Esophagus squamous epithelium (tissue), 5 donors: ENCODE measurements at regions not wholly inside any gene's neighbourhood (a gene's known extent, or its start where the extent isn't known, plus 50 kb on each side); places are given as distances from the start of the nearest gene placed in this dataset.

Experiments used
- DNase-seq: peaks from one replicate; lab custom pipeline; 2025; lab: John Stamatoyannopoulos, UW
- H3K27ac ChIP-seq, 4 donors: fragments of 200-600 bp; sonication (generic); one replicate each; pipeline ENCODE4 v1.5.1; 2016 to 2019; ENCODE audit warnings: mild to moderate bottlenecking in 1 of 4
- H3K27me3 ChIP-seq, 4 donors: fragments of 200-600 bp; sonication (generic); 1 replicate in 3 of 4; 2 replicates in 1 of 4; pipeline versions ENCODE4 v1.5.1 to v1.6.0; 2017 to 2021; ENCODE audit warnings: antibody characterized with exemption in 1 of 4
- H3K36me3 ChIP-seq, 3 donors: fragments of 200-600 bp; sonication (generic); one replicate each; pipeline ENCODE4 v1.5.1; 2016 to 2019
- H3K4me1 ChIP-seq, 3 donors: fragments of 200-600 bp; sonication (generic); one replicate each; pipeline ENCODE4 v1.5.1; 2017 to 2019
- H3K4me3 ChIP-seq, 4 donors: fragments of 200-600 bp; sonication (generic); 1 replicate in 3 of 4; 2 replicates in 1 of 4; pipeline ENCODE4 v1.5.1; 2016 to 2019; ENCODE audit warnings: mild to moderate bottlenecking in 2 of 4, moderate library complexity in 1 of 4
- H3K9me3 ChIP-seq, 3 donors: fragments of 200-600 bp; sonication (generic); one replicate each; pipeline ENCODE4 v1.5.1; 2016 to 2019
- POLR2A ChIP-seq, 4 donors: fragments of 450-650 bp; IDR thresholded peaks; one replicate each; pipeline ENCODE4 v1.6.1; 2017; ENCODE audit warnings: antibody characterized with exemption in 4 of 4, mild to moderate bottlenecking in 4 of 4, moderate library complexity in 3 of 4
- WGBS, 2 donors: methylation state at CpG; one replicate each; pipeline ENCODE4 v1.1.5; 2018; 5-methylcytosine and 5-hydroxymethylcytosine counted together
- intact Hi-C: fragments of 100-400 bp; cut with DNase I; formaldehyde crosslinking; loops from one replicate; pipeline ENCODE4 v1.15.0; 2022
- TF ChIP-seq, protein P1 (sequence below), 6 experiments: fragments of 450-650 bp in 4 of 6; fragments of 200-600 bp in 2 of 6; sonication (generic) in 2 of 6; IDR thresholded peaks; one replicate each; pipeline ENCODE4 v1.5.1; 2016 to 2019; ENCODE audit warnings: antibody characterized with exemption in 6 of 6, mild to moderate bottlenecking in 4 of 6, moderate library complexity in 4 of 6
- donor health status: DM: yes; HTN: yes; CAD: no.

DNA sequence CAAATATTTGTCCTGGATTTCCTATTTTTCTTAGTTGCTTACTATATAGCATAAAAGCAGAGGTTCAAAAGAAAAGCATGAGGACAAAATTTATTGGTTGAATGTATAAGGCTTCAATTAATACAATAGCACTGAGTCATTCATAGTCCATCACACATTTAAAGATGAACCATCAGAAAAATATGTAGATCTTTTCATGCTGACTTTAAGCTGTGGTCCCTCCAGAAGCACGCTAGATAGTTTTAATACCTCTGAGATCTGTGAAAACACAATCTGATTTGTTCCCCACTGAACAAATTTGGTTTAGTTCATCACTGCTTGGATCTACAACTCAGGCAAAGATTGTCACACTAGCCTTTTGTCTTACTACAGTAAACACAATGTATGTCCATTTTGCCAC is 377.2 kb upstream of the ANXA10 start:
- 32 to 38% methylated on average over 1 of the region's 1 CpG for WGBS, 2 donors
- H3K4me3 ChIP-seq, result no peak overlapping the region
- no peaks in the 10 kb centered on the region for H3K36me3 ChIP-seq
- no peaks in the 10 kb centered on the region for H3K27me3 ChIP-seq
- H3K4me1 ChIP-seq, result no peaks in the 10 kb centered on the region
- intact Hi-C loops, result no loop called here
- H3K27ac ChIP-seq, result no peak overlapping the region
- no peak for DNase-seq
- TF ChIP-seq POLR2A (IDR thresholded peaks at IDR 0.05), result no peak
- TF ChIP-seq, protein P1, sequence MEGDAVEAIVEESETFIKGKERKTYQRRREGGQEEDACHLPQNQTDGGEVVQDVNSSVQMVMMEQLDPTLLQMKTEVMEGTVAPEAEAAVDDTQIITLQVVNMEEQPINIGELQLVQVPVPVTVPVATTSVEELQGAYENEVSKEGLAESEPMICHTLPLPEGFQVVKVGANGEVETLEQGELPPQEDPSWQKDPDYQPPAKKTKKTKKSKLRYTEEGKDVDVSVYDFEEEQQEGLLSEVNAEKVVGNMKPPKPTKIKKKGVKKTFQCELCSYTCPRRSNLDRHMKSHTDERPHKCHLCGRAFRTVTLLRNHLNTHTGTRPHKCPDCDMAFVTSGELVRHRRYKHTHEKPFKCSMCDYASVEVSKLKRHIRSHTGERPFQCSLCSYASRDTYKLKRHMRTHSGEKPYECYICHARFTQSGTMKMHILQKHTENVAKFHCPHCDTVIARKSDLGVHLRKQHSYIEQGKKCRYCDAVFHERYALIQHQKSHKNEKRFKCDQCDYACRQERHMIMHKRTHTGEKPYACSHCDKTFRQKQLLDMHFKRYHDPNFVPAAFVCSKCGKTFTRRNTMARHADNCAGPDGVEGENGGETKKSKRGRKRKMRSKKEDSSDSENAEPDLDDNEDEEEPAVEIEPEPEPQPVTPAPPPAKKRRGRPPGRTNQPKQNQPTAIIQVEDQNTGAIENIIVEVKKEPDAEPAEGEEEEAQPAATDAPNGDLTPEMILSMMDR (IDR thresholded peaks at IDR 0.05), result no peak
- no peaks in the 10 kb centered on the region for H3K9me3 ChIP-seq

DNA sequence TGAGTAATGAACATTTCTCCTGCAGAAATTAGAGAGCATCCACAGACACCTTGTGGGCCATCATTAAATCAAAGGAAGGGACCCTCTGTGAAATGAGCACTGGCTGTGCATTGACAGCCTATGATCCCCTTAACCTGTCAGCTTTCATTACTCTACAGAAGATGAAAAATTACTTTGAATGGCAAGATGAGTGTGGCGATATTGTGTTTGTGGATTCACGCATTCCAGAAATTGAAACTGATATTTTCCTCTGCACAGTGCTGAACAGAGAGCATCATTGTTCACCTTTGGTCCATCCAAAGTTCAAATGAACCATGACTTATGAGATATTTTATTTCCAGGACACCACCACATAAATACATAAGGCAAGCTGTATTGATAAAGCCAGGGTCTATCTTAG is 374.8 kb upstream of the ANXA10 start:
- 91 to 100% methylated on average over 2 of the region's 2 CpGs for whole genome bisulfite sequencing, 2 donors
- intact Hi-C loops, result no loop called here
- Histone ChIP-seq H3K4me3 (no peak overlapping the region), H3K4me1 (no peaks in the 10 kb centered on the region), H3K27me3 (no peaks in the 10 kb centered on the region), H3K9me3 (no peaks in the 10 kb centered on the region), H3K27ac (no peak overlapping the region), H3K36me3 (no peaks in the 10 kb centered on the region)
- no peak for TF ChIP-seq POLR2A (IDR thresholded peaks at IDR 0.05)
- TF ChIP-seq, protein P1 (IDR thresholded peaks at IDR 0.05), result no peak
- no peak for DNase-seq

DNA sequence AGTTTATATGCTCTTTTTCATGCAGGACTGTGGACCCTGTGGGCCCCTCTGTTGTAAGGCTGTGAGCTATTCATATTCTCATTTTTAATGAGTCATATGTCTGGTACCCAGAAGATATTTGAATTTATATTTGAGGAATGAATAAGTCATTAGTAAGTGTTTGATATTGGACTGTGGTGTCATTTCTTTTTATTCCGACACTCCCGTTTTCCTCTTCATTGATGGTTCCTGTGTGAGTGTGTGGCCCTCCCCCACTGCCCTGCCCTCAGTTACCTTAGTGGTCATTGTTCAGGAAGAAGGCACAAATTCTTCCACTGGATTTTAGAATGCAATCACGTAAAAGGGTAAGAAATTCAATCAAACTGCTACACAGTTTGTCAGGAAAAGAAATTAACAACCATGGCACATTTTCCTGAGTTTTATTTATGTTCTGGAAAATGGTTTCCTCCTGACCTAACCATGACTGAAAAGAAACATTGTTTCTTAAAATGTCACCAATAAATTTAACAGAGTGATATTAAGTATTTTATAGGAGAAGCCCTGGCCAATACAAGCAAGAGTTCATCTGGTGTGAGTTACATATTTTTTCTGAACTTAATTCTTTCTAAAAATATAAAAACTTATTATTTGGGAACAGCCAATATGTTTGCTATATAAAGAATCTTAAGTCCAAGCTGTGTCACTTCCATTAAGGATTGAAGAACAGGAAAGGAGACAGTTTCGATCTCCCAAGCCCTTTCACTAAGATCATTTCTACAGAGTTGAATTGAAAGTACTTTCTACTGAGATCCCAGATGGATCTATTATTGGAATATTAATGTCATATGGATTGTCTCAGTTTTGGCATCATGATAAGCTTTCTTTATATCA is 370.5 kb upstream of the ANXA10 start:
- H3K4me3 ChIP-seq, result no peak overlapping the region
- TF ChIP-seq, protein P1 (IDR thresholded peaks at IDR 0.05), result no peak
- TF ChIP-seq POLR2A (IDR thresholded peaks at IDR 0.05), result no peak
- no peaks in the 10 kb centered on the region for H3K4me1 ChIP-seq
- no peak overlapping the region for H3K27ac ChIP-seq
- DNase-seq, result no peak
- no peaks in the 10 kb centered on the region for H3K36me3 ChIP-seq
- intact Hi-C loops, result no loop called here
- H3K9me3 ChIP-seq, result no peaks in the 10 kb centered on the region
- 54 to 66% methylated on average over 4 of the region's 4 CpGs for WGBS, 2 donors
- H3K27me3 ChIP-seq, result no peaks in the 10 kb centered on the region

DNA sequence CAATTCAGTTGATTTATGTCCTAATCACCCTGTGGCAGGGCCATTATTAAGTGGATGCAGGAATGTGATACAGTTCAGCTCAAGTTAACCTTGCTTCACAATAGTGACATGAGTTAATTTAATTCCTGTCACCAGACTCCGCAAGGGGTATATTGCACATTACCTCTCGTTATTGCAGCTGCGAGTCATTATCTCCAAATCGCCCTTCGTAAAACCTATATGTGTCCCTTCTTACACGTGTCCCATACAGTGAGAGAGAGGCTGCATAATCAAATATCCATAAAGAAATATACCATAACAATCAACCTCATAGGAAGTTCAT is 369.9 kb upstream of the ANXA10 start:
- 78 to 84% methylated on average over 6 of the region's 6 CpGs for WGBS, 2 donors
- TF ChIP-seq, protein P1 (IDR thresholded peaks at IDR 0.05), result no peak
- TF ChIP-seq POLR2A (IDR thresholded peaks at IDR 0.05), result no peak
- H3K27me3 ChIP-seq, result no peaks in the 10 kb centered on the region
- intact Hi-C loops, result no loop called here
- H3K4me3 ChIP-seq, result no peak overlapping the region
- no peak for DNase-seq
- no peaks in the 10 kb centered on the region for H3K36me3 ChIP-seq
- no peaks in the 10 kb centered on the region for H3K4me1 ChIP-seq
- no peaks in the 10 kb centered on the region for H3K9me3 ChIP-seq
- H3K27ac ChIP-seq, result no peak overlapping the region

DNA sequence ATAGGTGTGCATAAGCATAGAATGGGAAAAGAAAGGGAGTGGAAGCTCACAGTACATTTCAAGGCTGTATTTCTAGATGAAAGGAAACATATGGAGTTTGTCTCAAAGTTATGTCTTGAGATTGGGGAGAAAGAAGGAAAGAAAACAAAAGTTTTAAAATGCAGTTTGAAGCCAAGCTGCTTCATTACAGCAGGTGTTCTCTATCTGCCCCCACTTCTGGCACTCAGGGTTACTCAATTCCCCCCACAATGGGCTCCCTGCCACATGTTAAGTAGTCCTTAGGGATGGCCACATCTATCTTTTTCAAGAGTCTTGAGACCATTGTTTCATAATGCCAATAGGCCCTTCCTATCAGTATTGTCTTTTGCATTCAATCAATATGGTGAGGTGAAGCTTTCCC is 367.4 kb upstream of the ANXA10 start:
- intact Hi-C loops, result no loop called here
- H3K27ac ChIP-seq, result no peak overlapping the region

More for the DNA sequence above, 367.4 kb upstream of the ANXA10 start:
- Histone ChIP-seq H3K4me3 (no peak overlapping the region), H3K36me3 (no peaks in the 10 kb centered on the region), H3K27me3 (no peaks in the 10 kb centered on the region), H3K9me3 (peaks cover 0 to 2% (median 0%) of the 10 kb centered on the region in 3 donors), H3K4me1 (no peaks in the 10 kb centered on the region)
- TF ChIP-seq POLR2A (IDR thresholded peaks at IDR 0.05), result no peak
- TF ChIP-seq, protein P1 (IDR thresholded peaks at IDR 0.05), result no peak
- DNase-seq, result no peak
